ENCODE measurements at regions not wholly inside any gene's neighbourhood (a gene's known extent, or its start where the extent isn't known, plus 50 kb on each side); places are given as distances from the start of the nearest gene placed in this dataset.
"Not testable (repeated sequence)": the region's sequence is repeated elsewhere in the genome, so short reads cannot be mapped to it uniquely, and the experiment has no call there.

DNA sequence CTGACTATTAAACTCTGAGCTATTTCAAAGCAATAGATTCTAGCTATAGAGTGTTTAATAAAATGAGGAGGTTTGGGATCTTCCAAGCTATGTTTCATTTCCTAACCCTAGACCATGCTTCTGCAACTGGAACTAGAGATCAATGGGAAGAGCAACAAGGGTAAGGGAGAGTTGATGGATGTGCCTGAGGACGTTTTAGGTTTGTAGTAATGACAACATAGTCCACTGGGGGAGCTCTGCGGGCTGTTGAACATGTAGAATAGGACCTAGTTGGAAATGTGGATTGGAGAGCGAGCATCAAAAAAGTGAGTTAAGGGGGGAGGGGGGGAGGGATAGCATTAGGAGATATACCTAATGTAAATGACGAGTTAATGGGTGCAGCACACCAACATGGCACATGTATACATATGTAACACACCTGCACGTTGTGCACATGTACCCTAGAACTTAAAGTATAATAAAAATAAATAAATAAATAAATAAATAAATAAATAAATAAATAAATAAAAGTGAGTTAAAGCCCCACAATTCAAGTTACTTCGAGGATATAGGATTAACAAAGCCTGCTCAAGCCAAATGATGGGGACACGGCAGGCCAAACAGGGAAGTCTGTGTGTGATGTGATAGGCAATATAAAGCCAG lies 165.7 kb upstream of the HES1 start:
- TF ChIP-seq, protein P1, sequence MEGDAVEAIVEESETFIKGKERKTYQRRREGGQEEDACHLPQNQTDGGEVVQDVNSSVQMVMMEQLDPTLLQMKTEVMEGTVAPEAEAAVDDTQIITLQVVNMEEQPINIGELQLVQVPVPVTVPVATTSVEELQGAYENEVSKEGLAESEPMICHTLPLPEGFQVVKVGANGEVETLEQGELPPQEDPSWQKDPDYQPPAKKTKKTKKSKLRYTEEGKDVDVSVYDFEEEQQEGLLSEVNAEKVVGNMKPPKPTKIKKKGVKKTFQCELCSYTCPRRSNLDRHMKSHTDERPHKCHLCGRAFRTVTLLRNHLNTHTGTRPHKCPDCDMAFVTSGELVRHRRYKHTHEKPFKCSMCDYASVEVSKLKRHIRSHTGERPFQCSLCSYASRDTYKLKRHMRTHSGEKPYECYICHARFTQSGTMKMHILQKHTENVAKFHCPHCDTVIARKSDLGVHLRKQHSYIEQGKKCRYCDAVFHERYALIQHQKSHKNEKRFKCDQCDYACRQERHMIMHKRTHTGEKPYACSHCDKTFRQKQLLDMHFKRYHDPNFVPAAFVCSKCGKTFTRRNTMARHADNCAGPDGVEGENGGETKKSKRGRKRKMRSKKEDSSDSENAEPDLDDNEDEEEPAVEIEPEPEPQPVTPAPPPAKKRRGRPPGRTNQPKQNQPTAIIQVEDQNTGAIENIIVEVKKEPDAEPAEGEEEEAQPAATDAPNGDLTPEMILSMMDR (IDR thresholded peaks at IDR 0.05), result peak; percentile 9 to 57 (median 48)
- H3K4me1 ChIP-seq; H3K27me3 ChIP-seq; H3K9me3 ChIP-seq; H3K27ac ChIP-seq; intact Hi-C loops (cut with DNase I); H3K36me3 ChIP-seq (replicated peaks in 1 of 2; ENCODE audit: insufficient read depth in 1 of 2, low read depth in 2 of 2); H3K4me3 ChIP-seq: not testable (repeated sequence)
- WGBS, 2 donors, result 33 to 48% methylated on average over 7 of the region's 7 CpGs
- DNase-seq (peak; percentile 51 to 64 (median 56)), ATAC-seq (peak; percentile 79)

- intact Hi-C loops (cut with DNase I), result no loop called here
- Histone ChIP-seq H3K4me1 (peaks cover 6% of the 10 kb centered on the region), H3K4me3 (no peak overlapping the region), H3K27ac (no peak overlapping the region), H3K27me3 (no peaks in the 10 kb centered on the region), H3K9me3 (no peaks in the 10 kb centered on the region), H3K36me3 (replicated peaks in 1 of 2; ENCODE audit: insufficient read depth in 1 of 2, low read depth in 2 of 2) (no peaks in the 10 kb centered on the region)
- no peak for DNase-seq
- TF ChIP-seq POLR2A (IDR thresholded peaks at IDR 0.05), result no peak
- TF ChIP-seq, protein P1 (IDR thresholded peaks at IDR 0.05), result no peak
- no peak for ATAC-seq
- 45 to 53% methylated on average over 3 of the region's 3 CpGs for WGBS, 2 donors
These were observed 165.2 kb upstream of the HES1 start for GRCh38 chr3:193970773-193971206.

DNA sequence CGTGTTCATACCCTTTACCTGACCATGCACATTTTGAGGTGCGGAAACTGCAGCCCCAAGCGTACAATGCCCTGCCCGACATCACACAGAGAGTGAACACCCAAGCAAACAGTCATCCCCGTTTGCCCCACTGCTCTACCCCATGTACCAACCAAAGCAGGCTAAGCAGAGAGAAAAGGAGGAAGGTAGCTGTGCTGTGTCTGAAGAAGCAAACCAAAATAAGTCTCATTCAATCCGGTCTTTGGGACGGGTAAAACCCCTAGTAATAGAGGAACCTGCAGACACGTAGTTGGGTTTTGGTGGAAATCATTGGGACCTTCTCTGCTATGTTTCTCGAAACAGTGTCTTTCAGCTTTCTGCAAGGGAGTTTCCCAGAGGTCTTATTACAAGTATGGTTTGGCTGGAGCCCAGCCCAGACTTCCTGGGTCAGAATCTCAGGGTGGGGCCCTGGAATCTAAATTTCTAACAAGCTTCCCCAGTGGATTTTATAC lies 164.6 kb upstream of the HES1 start:
- no peak overlapping the region for H3K27ac ChIP-seq
- intact Hi-C loops (cut with DNase I), result no loop called here
- H3K9me3 ChIP-seq, result no peaks in the 10 kb centered on the region
- 69 to 72% methylated on average over 9 of the region's 9 CpGs for WGBS, 2 donors
- H3K4me3 ChIP-seq, result no peak overlapping the region
- TF ChIP-seq, protein P1 (IDR thresholded peaks at IDR 0.05), result no peak
- no peak for TF ChIP-seq POLR2A (IDR thresholded peaks at IDR 0.05)
- ATAC-seq (no peak), DNase-seq (no peak)
- H3K4me1 ChIP-seq, result peaks cover 6% of the 10 kb centered on the region
- no peaks in the 10 kb centered on the region for H3K27me3 ChIP-seq
- H3K36me3 ChIP-seq (replicated peaks in 1 of 2; ENCODE audit: insufficient read depth in 1 of 2, low read depth in 2 of 2), result no peaks in the 10 kb centered on the region

DNA sequence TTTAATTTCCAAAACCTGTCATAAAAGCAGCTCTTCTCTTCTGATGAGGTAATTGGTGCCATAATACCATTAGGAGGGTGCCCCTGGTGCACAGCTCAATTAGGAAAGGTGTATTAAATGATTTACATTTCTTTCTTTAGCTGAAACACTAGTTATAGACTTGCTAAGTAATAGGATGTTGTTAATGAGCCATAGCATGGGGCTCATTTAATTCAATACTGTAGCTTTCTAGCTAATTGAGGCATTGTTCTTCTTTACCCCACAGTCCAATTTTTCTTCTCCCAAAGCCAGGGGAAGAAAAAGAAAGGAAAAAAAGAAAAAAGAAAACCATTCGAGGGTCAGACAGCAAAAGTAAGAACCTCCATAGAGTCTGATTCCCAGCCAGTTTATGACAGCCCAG lies 164.0 kb upstream of the HES1 start:
- Histone ChIP-seq H3K9me3 (no peaks in the 10 kb centered on the region), H3K4me3 (no peak overlapping the region), H3K4me1 (peaks cover 6% of the 10 kb centered on the region), H3K36me3 (replicated peaks in 1 of 2; ENCODE audit: insufficient read depth in 1 of 2, low read depth in 2 of 2) (no peaks in the 10 kb centered on the region), H3K27me3 (no peaks in the 10 kb centered on the region), H3K27ac (no peak overlapping the region)
- TF ChIP-seq, protein P1 (IDR thresholded peaks at IDR 0.05), result no peak
- no peak for TF ChIP-seq POLR2A (IDR thresholded peaks at IDR 0.05)
- intact Hi-C loops (cut with DNase I), result no loop called here
- WGBS, 2 donors, result 74 to 94% methylated on average over 1 of the region's 1 CpG
- DNase-seq (no peak), ATAC-seq (no peak)

- no peaks in the 10 kb centered on the region for H3K36me3 ChIP-seq (replicated peaks in 1 of 2; ENCODE audit: insufficient read depth in 1 of 2, low read depth in 2 of 2)
- TF ChIP-seq, protein P1 (IDR thresholded peaks at IDR 0.05), result no peak
- no peak for TF ChIP-seq POLR2A (IDR thresholded peaks at IDR 0.05)
- DNase-seq (no peak), ATAC-seq (no peak)
- no peaks in the 10 kb centered on the region for H3K27me3 ChIP-seq
- H3K27ac ChIP-seq, result no peak overlapping the region
- intact Hi-C loops (cut with DNase I), result no loop called here
- no peak overlapping the region for H3K4me3 ChIP-seq
- no peaks in the 10 kb centered on the region for H3K9me3 ChIP-seq
- H3K4me1 ChIP-seq, result peaks cover 6% of the 10 kb centered on the region
- 76 to 86% methylated on average over 3 of the region's 3 CpGs for WGBS, 2 donors
These were observed 163.1 kb upstream of the HES1 start for GRCh38 chr3:193972832-193973231.
